GM20000 (cell line): ENCODE measurements at regions not wholly inside any gene's neighbourhood (a gene's known extent, or its start where the extent isn't known, plus 50 kb on each side); places are given as distances from the start of the nearest gene placed in this dataset.

Experiments used
- DNase-seq: peaks from one replicate; pipeline ENCODE4 v3.0.0; 2012; ENCODE audit warnings: low spot score
- TF ChIP-seq, protein P1 (sequence below): IDR thresholded peaks from 2 replicates; pipeline ENCODE4 v1.5.1; 2012; ENCODE audit warnings: mild to moderate bottlenecking, control low read depth; ENCODE audit errors: extremely low read depth, missing control alignments

DNA sequence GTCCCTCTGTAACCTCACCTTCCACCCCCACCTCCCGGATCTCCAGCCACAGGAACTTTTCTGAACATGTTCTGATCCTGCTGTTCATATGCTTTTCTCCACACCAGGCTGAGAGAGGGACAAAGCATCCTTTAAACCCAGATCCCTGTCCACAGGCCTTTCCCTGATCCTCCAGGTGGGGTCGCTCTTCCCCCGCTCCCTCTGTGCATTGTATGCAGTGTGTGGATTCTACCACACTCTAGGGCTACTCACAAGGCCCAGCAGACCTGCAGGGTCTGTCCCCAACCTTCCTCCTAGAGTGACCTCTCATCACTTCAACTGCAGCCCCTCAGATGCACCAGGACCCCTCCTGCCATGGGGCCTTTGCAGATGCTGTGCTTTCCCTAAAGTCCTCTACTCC, 1200.6 kb downstream of the UQCRFS1 start:
- TF ChIP-seq, protein P1, sequence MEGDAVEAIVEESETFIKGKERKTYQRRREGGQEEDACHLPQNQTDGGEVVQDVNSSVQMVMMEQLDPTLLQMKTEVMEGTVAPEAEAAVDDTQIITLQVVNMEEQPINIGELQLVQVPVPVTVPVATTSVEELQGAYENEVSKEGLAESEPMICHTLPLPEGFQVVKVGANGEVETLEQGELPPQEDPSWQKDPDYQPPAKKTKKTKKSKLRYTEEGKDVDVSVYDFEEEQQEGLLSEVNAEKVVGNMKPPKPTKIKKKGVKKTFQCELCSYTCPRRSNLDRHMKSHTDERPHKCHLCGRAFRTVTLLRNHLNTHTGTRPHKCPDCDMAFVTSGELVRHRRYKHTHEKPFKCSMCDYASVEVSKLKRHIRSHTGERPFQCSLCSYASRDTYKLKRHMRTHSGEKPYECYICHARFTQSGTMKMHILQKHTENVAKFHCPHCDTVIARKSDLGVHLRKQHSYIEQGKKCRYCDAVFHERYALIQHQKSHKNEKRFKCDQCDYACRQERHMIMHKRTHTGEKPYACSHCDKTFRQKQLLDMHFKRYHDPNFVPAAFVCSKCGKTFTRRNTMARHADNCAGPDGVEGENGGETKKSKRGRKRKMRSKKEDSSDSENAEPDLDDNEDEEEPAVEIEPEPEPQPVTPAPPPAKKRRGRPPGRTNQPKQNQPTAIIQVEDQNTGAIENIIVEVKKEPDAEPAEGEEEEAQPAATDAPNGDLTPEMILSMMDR: peak; percentile 40
- peak; percentile 28 for DNase-seq

DNA sequence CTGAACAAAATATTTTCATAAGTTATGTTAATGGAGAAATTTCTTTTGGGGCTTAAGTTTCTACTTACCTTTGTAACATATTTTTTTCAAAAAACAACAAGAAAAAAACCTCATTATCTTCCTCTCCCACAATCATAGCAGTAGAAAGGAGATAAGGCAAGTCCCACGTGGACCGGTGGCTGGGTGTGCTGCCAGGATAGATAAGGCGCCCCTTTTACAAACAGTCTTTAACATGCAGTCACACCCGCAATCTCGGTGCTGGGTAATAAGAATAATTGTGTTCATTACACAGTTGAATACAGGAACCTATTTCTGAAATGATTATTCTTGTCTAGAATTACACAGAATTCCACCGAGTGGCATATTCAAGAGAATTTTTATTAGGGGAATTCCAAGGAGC, 1202.3 kb downstream of the UQCRFS1 start:
- TF ChIP-seq, protein P1: no peak
- no peak for DNase-seq

DNA sequence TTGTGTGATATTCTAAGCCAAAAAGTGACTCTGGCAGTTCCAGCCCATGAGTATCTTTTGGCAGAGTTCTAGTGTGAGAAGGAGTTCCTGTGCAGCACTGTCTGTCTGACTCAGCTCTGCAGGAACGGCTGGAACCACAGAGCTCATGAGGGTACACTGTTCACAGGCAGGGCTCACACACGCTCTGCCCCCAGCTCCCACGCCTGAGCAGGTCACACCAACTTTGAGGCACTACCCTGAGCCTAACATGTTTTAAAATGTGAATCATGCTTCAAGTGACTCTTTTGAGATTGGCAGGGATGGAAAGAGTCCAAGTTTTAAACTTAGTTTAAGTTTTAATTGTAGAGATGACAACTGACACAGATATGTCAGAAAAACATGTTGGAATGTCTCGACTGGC, 1203.3 kb downstream of the UQCRFS1 start:
- TF ChIP-seq, protein P1: no peak

DNA sequence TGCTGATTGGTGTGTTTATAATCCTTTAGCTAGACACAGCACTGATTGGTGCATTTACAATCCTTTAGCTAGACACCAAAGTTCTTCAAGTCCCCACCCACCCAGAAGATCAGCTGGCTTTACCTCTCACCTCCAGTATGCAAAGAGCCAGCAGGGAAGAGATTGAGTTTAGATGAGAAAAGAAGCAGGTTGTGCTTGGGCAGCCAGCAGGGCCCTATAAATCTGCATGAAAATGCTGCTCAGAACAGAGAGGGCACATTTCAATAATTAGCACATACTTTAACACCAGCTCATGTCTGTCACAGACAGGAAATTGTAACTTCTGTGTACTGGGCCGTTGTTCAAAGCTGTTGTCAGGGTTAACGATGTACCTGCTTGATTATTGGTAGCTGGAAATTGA, 1204.3 kb downstream of the UQCRFS1 start:
- no peak for DNase-seq
- TF ChIP-seq, protein P1: no peak

More for the DNA sequence above, 1203.3 kb downstream of the UQCRFS1 start:
- DNase-seq: no peak

DNA sequence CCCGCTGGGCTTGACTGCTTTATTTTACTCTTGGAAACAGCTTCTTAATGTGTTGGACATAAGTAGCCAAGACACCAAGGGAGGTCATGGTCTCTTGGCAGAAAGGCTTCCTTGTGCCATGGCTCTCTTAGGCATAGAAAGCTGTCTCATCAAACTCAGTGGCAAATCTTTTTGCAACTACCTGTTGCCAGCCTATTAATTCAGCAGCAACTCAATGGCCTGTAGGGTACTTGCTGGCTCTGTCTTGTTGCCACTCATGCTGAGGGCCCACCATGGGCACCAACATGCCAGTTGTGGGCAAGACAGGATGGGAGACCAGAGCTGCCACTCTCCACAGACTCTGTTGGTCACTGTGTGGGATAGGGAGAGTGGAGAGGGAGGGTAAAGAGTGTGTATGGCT, 1209.4 kb downstream of the UQCRFS1 start:
- TF ChIP-seq, protein P1: no peak
- DNase-seq: no peak

DNA sequence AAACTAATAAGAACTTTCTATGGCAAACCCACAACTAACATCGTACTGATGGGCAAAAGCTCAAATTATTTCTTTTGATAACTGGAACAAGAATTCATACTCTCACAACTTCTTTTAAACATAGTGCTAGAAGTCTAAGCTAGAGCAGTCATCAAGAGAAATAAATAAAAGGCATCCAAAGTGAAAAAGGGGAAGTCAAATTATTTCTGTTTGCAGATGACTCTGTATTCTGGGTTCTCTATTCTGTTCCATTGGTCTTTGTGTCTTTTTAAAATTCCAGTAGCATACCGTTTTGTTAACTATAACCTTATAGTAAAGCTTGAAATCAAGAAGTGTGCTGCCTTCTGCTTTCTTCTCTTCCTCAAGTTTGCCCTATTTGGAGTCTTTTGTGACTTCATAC, 1215.9 kb downstream of the UQCRFS1 start:
- TF ChIP-seq, protein P1: no peak
- no peak for DNase-seq

DNA sequence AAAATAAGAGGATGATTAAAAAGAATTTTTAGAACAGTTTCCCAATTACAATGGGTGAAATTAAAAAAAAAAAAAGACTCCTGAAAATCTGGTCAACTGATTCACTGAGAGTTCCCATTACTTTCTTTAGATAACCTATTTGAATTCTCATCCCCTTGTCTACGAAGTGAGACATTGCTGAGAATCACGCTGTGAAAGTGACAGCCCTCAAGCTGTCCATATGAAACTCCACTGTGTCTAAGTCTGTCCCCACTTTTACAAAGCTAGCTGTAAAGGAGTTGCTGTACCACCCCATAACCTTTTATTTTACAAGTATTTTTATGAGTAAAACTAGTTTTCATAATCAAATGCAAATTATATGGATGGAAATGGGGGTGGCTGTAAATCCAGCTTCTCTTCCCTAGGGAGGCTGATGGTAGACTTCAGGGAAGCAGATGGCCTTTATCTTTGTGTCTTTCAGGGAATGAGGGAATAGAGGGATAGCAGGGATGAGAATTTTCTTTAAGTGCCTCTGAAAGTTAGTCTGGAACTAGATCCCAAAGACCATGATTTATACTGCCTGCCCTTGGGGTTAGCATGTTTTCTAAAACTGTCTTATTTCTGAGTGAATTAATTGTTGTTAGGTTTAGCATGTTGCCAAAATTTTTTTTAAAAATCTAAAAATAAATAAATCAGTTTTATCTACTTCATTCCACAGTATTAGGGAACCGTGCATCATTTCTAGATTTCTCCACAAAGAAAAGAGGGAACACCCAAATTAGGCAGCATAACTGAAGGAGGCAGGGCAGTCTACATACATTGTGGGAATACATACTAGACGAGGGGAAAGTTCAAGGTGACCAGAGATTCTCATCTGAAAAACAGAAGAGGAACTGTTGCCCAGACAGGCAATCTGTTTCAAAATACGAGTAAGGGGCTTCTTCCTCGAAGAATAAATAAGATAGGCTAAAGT, 1219.1 kb downstream of the UQCRFS1 start:
- TF ChIP-seq, protein P1: no peak
- no peak for DNase-seq
